ENCODE measurements at regions not wholly inside any gene's neighbourhood (a gene's known extent, or its start where the extent isn't known, plus 50 kb on each side); places are given as distances from the start of the nearest gene placed in this dataset.
A peak's percentile ranks its signal among the peaks of the same experiment; 100 is the strongest.
"Not testable (repeated sequence)": the region's sequence is repeated elsewhere in the genome, so short reads cannot be mapped to it uniquely, and the experiment has no call there.

DNA sequence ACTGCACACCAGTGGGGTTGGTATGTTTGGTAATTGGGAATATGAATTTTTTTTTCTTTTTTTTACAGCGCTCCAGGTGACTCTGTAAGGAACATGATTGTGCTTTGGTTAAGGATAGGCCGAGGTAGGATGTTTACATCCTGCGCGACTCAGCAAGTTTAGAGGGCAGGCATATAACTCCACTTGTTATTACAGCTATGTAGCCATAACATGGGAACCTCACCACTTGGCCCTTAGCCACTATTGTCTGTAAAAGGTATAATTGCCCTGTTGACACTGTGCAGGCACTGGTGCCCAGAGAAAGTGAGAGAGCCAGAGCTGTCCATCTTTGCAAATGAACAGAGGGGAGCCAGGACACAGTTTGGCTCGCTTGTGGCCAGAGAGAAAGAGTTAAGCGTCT is 172.9 kb downstream of the MCHR2 start:
- ATAC-seq (ENCODE audit: insufficient read depth, low FRiP score) (no peak), DNase-seq (no peak)
- no peaks in the 10 kb centered on the region for H3K36me3 ChIP-seq (ENCODE audit: control insufficient read depth in 4 of 4, insufficient read depth in 4 of 4, low read length in 4 of 4)
- no peaks in the 10 kb centered on the region for H3K27me3 ChIP-seq (ENCODE audit: control insufficient read depth in 3 of 3, insufficient read depth in 3 of 3, low read length in 2 of 3)
- H3K4me3 ChIP-seq, result no peak overlapping the region
- H3K27ac ChIP-seq (ENCODE audit: low read depth in 1 of 2, low read length in 1 of 2), result no peak overlapping the region
- no peaks in the 10 kb centered on the region for H3K4me1 ChIP-seq (ENCODE audit: control insufficient read depth in 5 of 5, insufficient read depth in 5 of 5, low read length in 5 of 5)
- H3K9ac ChIP-seq (ENCODE audit: insufficient read depth in 1 of 2, low read length in 2 of 2), result no peak overlapping the region
- H3K9me3 ChIP-seq (ENCODE audit: control insufficient read depth in 4 of 4, insufficient read depth in 3 of 4, low read length in 3 of 4), result no peaks in the 10 kb centered on the region
- WGBS, 2 donors, result 72 to 80% methylated on average over 6 of the region's 6 CpGs
- no peak for TF ChIP-seq CTCF (IDR thresholded peaks at IDR 0.05; ENCODE audit: control extremely low read depth, extremely low read depth)

DNA sequence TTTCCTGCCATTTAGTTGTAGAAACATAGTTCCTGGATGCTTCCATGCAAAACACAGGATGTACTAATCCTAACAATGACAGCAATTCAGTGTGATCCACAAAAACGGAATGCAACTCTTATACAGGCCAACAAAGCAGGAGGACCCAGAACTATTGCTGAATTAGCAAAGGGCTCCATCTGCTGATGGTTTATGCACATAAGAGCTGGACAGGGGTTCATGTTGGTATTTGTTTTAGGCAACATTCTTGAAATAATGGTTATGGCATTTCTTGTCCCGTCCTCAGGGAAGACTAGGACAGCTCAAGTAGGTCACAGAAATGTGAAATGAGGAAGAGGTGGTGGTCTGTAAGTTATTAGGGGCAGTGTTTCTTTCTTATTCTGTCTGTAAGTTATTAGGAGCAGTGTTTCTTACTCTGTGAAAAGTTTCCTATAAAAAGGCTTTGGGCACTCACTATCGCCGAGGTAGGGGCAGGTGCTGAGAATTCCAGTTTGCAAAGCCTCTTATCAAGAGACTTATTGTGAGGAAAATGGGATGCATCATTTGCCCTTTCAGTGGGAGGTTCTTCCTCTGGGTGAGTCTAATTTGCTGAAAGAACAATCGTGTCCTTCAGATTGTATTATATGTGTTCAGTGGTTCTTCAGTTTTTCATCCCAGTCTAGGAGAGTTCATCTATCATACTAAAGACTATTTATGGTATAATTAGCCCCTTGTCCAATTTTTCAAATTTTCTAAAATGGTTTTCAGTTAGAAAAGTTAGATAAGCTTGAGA is 171.1 kb downstream of the MCHR2 start:
- no peaks in the 10 kb centered on the region for H3K27me3 ChIP-seq (ENCODE audit: control insufficient read depth in 3 of 3, insufficient read depth in 3 of 3, low read length in 2 of 3)
- no peak overlapping the region for H3K4me3 ChIP-seq
- no peak overlapping the region for H3K27ac ChIP-seq (ENCODE audit: low read depth in 1 of 2, low read length in 1 of 2)
- WGBS, 2 donors, result 32 to 49% methylated on average over 5 of the region's 5 CpGs
- no peak for TF ChIP-seq CTCF (IDR thresholded peaks at IDR 0.05; ENCODE audit: control extremely low read depth, extremely low read depth)
- ATAC-seq (ENCODE audit: insufficient read depth, low FRiP score), result peak; percentile 34
- H3K4me1 ChIP-seq (ENCODE audit: control insufficient read depth in 5 of 5, insufficient read depth in 5 of 5, low read length in 5 of 5), result no peaks in the 10 kb centered on the region
- no peaks in the 10 kb centered on the region for H3K9me3 ChIP-seq (ENCODE audit: control insufficient read depth in 4 of 4, insufficient read depth in 3 of 4, low read length in 3 of 4)
- no peak overlapping the region for H3K9ac ChIP-seq (ENCODE audit: insufficient read depth in 1 of 2, low read length in 2 of 2)
- H3K36me3 ChIP-seq (ENCODE audit: control insufficient read depth in 4 of 4, insufficient read depth in 4 of 4, low read length in 4 of 4), result no peaks in the 10 kb centered on the region
- peak; percentile 23 to 64 (median 58) for DNase-seq

- not testable (repeated sequence) for DNase-seq; H3K36me3 ChIP-seq (ENCODE audit: control insufficient read depth in 4 of 4, insufficient read depth in 4 of 4, low read length in 4 of 4); H3K27me3 ChIP-seq (ENCODE audit: control insufficient read depth in 3 of 3, insufficient read depth in 3 of 3, low read length in 2 of 3); H3K9ac ChIP-seq (ENCODE audit: insufficient read depth in 1 of 2, low read length in 2 of 2); H3K9me3 ChIP-seq (ENCODE audit: control insufficient read depth in 4 of 4, insufficient read depth in 3 of 4, low read length in 3 of 4); H3K4me1 ChIP-seq (ENCODE audit: control insufficient read depth in 5 of 5, insufficient read depth in 5 of 5, low read length in 5 of 5); H3K4me3 ChIP-seq; H3K27ac ChIP-seq (ENCODE audit: low read depth in 1 of 2, low read length in 1 of 2); ATAC-seq (ENCODE audit: insufficient read depth, low FRiP score)
- 14 to 21% methylated on average over 7 to 12 of the region's 34 CpGs for WGBS, 2 donors
Observed at GRCh38 chr6:99823513-99824235, 170.3 kb downstream of the MCHR2 start.

DNA sequence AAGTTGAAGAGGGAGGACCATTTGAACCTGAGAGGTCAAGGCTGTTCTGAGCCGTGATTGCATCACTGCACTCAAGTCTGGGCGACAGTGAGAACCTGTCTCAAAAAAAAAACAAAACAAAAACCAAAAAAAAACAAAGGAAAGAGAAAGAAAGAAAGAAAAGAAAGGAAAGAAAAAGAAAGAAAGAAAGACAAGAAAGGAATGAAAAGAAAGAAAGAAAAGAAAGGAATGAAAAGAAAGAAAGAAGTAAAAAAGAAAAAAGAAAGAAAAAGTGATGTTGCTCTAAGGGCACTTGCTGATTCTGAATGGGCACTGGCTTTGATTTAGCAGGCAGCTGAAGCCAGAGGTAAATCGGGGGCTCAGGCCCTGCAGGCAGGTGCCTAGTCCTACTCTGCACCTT is 161.0 kb downstream of the MCHR2 start:
- Histone ChIP-seq H3K4me1 (ENCODE audit: control insufficient read depth in 5 of 5, insufficient read depth in 5 of 5, low read length in 5 of 5) (no peaks in the 10 kb centered on the region), H3K27me3 (ENCODE audit: control insufficient read depth in 3 of 3, insufficient read depth in 3 of 3, low read length in 2 of 3) (no peaks in the 10 kb centered on the region), H3K36me3 (ENCODE audit: control insufficient read depth in 4 of 4, insufficient read depth in 4 of 4, low read length in 4 of 4) (no peaks in the 10 kb centered on the region), H3K4me3 (no peak overlapping the region), H3K9me3 (ENCODE audit: control insufficient read depth in 4 of 4, insufficient read depth in 3 of 4, low read length in 3 of 4) (no peaks in the 10 kb centered on the region), H3K27ac (ENCODE audit: low read depth in 1 of 2, low read length in 1 of 2) (no peak overlapping the region), H3K9ac (ENCODE audit: insufficient read depth in 1 of 2, low read length in 2 of 2) (no peak overlapping the region)
- DNase-seq (no peak), ATAC-seq (ENCODE audit: insufficient read depth, low FRiP score) (no peak)
- WGBS, 2 donors, result 77 to 80% methylated on average over 3 of the region's 3 CpGs
- no peak for TF ChIP-seq CTCF (IDR thresholded peaks at IDR 0.05; ENCODE audit: control extremely low read depth, extremely low read depth)
